Memory B cell (primary cell): ENCODE measurements at regions not wholly inside any gene's neighbourhood (a gene's known extent, or its start where the extent isn't known, plus 50 kb on each side); places are given as distances from the start of the nearest gene placed in this dataset.
"Not testable (repeated sequence)": the region's sequence is repeated elsewhere in the genome, so short reads cannot be mapped to it uniquely, and the experiment has no call there.

Experiments
- ATAC-seq: fragments of 150-1000 bp; cut with Tn5 transposase; 2 replicates; pipeline ENCODE4 v1.10.0; 2021; ENCODE audit warnings: low read depth, mild to moderate bottlenecking, moderate library complexity
- DNase-seq, 2 donors: peaks; one replicate each; pipeline ENCODE4 v3.0.0; 2022; ENCODE audit warnings: low spot score in 2 of 2
- H3K27ac Mint-ChIP-seq: one replicate; pipeline ENCODE4 v1.8.0; 2022; ENCODE audit warnings: mild to moderate bottlenecking, moderate library complexity, mixed read lengths
- H3K27me3 Mint-ChIP-seq: one replicate; pipeline ENCODE4 v1.8.0; 2022; ENCODE audit warnings: mixed read lengths
- H3K36me3 Mint-ChIP-seq: one replicate; pipeline ENCODE4 v1.8.0; 2022; ENCODE audit warnings: mild to moderate bottlenecking, mixed read lengths
- H3K4me1 Mint-ChIP-seq: one replicate; pipeline ENCODE4 v1.8.0; 2022; ENCODE audit warnings: mixed read lengths
- H3K4me3 Mint-ChIP-seq: one replicate; pipeline ENCODE4 v1.8.0; 2022; ENCODE audit warnings: mild to moderate bottlenecking, moderate library complexity, mixed read lengths
- H3K9me3 Mint-ChIP-seq: one replicate; pipeline ENCODE4 v1.8.0; 2022; ENCODE audit warnings: mixed read lengths

DNA sequence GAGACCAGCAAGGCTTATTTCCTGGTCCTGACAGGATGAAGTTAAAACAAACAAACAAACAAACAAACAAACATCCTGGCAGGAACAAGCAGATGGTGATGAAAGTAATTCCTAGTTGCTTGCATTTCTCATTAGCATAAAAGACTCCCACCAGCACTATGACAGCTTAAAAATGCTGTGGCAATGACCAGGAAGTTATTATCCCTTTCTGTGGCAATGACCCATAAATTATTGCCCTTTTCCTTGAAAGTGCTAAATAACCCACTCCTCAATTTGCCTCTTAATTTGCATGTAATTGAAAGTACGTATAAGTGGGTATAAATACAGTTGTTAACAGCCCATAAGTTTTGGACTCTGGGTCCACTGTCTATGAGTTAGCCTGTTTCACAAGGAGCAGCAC lies 727.6 kb upstream of the NEGR1 start:
- Mint-ChIP-seq H3K36me3 (no peaks in the 10 kb centered on the region), H3K27me3 (no peaks in the 10 kb centered on the region), H3K27ac (no peak overlapping the region), H3K4me3 (no peak overlapping the region), H3K4me1 (no peaks in the 10 kb centered on the region), H3K9me3 (peaks cover 5% of the 10 kb centered on the region)
- DNase-seq = no peak
- ATAC-seq = no peak

DNA sequence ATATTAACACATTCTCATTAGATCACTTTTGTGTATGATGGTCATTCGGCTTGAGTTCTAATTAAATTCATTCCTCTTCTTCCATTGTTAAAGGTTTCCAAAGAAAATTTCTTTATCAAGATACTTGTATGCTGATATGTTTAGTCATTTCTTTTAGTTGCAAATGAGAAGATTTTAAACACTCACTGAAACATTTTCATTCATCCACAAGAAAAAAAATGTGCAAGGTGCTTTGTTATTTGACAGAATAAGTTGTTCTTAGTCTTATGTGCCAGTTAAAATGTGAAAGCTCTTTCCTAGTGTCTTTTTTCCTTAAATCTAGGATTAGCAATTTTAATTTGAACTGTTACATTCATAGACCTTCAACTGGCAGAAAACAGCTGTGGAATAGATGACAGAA lies 727.0 kb upstream of the NEGR1 start:
- H3K4me3 Mint-ChIP-seq = no peak overlapping the region
- H3K27ac Mint-ChIP-seq = no peak overlapping the region
- no peaks in the 10 kb centered on the region for H3K4me1 Mint-ChIP-seq
- ATAC-seq (no peak), DNase-seq (no peak)
- peaks cover 5% of the 10 kb centered on the region for H3K9me3 Mint-ChIP-seq
- H3K27me3 Mint-ChIP-seq = no peaks in the 10 kb centered on the region
- H3K36me3 Mint-ChIP-seq = no peaks in the 10 kb centered on the region

DNA sequence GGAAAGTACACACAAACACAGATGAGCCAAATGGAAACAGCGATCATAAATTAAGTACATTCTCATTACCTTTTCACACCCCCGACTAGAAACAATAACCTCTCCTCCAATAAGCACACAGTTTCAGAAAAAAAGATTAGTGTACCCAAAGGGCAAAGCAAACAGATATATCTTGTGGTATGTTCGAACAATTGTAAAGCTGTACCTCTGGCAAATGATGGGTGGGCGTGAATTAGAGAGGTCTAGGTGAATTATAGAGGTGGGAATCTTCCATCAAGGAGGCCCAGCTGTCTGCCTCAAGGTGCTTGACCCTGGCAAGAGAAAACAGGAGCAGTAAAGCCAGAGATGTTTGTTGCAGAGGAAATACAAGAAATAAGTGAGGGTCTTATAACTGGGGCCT lies 715.3 kb upstream of the NEGR1 start:
- Mint-ChIP-seq H3K4me1 (no peaks in the 10 kb centered on the region), H3K4me3 (no peak overlapping the region), H3K27me3 (no peaks in the 10 kb centered on the region), H3K36me3 (no peaks in the 10 kb centered on the region), H3K27ac (no peak overlapping the region), H3K9me3 (peaks cover 1% of the 10 kb centered on the region)
- DNase-seq = no peak
- no peak for ATAC-seq

DNA sequence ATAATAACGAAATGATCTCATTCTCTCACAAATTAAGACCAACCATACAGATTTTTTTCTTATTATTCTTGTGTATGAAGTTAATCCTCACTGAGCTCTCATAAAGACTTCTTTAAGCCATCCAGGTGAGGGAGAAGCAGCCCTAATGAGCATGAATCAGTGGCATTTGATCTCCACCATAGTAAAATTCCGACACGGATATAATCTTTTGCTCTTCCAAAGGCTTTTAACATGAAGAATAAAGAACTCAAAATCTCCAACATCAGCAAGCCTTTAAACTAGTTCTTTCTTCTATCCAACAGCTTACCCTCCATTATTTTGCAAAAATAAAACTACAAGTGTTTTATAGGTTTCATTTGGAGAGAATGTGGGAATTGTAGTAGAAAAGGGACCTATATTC lies 714.7 kb upstream of the NEGR1 start:
- no peak overlapping the region for H3K4me3 Mint-ChIP-seq

DNA sequence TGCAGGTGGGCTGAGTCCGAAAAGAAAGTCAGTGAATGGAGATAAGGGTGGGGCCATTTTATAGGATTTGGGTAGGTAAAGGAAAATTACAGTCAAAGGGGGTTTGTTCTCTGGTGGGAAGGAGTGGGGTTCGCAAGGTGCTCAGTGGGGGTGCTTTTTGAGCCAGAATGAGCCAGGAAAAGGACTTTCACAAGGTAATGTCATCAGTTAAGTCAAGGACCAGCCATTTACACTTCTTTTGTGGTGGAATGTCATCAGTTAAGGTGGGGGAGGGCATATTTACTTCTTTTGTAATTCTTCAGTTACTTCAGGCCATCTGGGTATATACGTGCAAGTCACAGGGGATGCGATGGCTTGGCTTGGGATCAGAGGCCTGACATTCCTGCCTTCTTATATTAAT lies 705.5 kb upstream of the NEGR1 start:
- H3K27me3 Mint-ChIP-seq, H3K27ac Mint-ChIP-seq, ATAC-seq, DNase-seq, H3K36me3 Mint-ChIP-seq, H3K4me3 Mint-ChIP-seq, H3K4me1 Mint-ChIP-seq: not testable (repeated sequence)
- H3K9me3 Mint-ChIP-seq = peaks cover 11% of the 10 kb centered on the region

More for the DNA sequence above, 714.7 kb upstream of the NEGR1 start:
- DNase-seq = no peak
- H3K9me3 Mint-ChIP-seq = peaks cover 1% of the 10 kb centered on the region
- H3K4me1 Mint-ChIP-seq = no peaks in the 10 kb centered on the region
- no peak overlapping the region for H3K27ac Mint-ChIP-seq
- no peak for ATAC-seq
- H3K27me3 Mint-ChIP-seq = no peaks in the 10 kb centered on the region
- H3K36me3 Mint-ChIP-seq = no peaks in the 10 kb centered on the region

DNA sequence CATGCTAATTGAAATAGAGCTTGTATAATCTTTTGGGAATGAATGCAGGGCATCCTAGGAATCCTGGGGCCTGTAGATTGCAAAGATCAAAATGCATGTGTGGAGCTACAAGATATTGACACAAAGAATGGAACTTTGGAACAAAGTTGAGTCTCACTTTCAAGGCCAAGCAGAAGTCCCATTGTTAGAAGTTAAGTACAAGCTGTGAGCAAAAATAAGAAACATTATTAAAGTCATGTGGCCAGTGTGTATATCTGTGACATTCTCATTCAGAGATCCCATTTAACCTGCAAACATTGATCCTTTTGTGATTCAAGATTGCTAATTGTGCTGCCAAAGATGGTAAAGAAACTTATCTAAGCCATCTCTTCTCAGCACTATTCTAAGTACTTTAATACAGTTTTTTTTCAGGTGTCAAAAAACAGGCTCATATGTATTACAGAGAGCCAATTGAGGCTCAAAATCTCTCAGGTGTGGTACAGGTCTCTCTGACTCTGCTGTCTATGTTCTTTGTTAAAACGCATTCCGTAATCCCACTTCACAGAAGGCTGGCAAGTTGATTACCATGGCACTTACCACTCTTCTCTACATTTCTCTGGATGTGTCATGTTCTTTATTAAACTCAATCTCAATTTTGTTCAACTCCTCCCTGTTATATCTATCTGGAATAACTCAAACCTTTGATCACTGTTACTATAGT lies 704.4 kb upstream of the NEGR1 start:
- H3K27me3 Mint-ChIP-seq = no peaks in the 10 kb centered on the region
- no peaks in the 10 kb centered on the region for H3K4me1 Mint-ChIP-seq
- peaks cover 14% of the 10 kb centered on the region for H3K9me3 Mint-ChIP-seq
- no peak overlapping the region for H3K4me3 Mint-ChIP-seq
- no peaks in the 10 kb centered on the region for H3K36me3 Mint-ChIP-seq
- ATAC-seq (no peak), DNase-seq (no peak)
- no peak overlapping the region for H3K27ac Mint-ChIP-seq

DNA sequence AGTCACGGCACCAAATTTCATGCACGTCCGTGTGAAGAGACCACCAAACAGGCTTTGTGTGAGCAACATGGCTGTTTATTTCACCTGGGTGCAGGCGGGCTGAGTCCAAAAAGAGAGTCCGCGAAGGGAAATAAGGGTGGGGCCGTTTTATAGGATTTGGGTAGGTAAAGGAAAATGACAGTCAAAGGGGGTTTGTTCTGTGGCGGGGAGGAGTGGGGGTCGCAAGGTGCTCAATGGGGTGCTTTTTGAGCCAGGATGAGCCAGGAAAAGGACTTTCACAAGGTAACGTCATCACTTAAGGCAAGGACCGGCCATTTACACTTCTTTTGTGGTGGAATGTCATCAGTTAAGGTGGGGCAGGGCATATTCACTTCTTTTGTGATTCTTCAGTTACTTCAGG lies 702.7 kb upstream of the NEGR1 start:
- H3K27ac Mint-ChIP-seq, H3K36me3 Mint-ChIP-seq, H3K4me3 Mint-ChIP-seq, H3K4me1 Mint-ChIP-seq, DNase-seq, ATAC-seq, H3K27me3 Mint-ChIP-seq: not testable (repeated sequence)
- peaks cover 15% of the 10 kb centered on the region for H3K9me3 Mint-ChIP-seq

DNA sequence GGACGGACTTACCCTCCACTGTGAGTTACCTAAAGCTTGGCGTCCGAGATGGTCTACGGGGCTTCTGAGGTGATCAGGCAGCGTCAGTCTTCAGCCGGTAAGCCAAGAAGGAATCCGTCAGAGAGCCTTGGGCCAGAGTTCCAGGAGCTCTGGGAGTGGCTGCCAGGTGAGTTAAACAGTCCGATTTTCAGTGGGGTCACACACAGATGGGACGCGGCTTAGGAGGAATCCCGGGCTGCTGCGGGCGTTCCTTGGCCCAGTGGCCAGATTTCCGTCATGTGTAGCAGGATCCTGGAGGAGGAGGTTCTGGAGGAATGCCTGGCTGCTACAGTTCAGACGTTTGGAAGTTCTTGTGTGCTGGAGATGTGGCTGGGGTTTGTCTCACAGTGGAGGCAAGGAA lies 700.7 kb upstream of the NEGR1 start:
- not testable (repeated sequence) for H3K27ac Mint-ChIP-seq, DNase-seq, H3K4me3 Mint-ChIP-seq, H3K4me1 Mint-ChIP-seq, ATAC-seq, H3K36me3 Mint-ChIP-seq, H3K27me3 Mint-ChIP-seq
- H3K9me3 Mint-ChIP-seq = peaks cover 15% of the 10 kb centered on the region

DNA sequence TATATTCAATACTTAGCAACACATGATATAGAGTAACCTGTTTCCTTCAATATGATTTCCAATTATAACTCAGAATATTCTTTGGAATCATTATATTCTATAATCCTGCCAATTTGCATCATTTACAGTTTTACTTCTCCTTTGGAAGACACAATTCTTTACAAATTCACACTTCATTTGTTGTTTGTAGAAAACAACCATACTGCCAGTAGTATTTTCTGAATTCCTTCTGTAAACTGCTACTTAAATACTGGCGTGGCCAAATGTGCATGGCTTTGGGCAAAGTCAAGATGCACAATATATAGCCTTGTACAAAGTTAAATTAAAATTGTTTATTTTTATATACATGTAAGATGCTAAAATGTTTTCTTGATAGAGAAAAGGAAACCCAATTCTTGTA lies 687.1 kb upstream of the NEGR1 start:
- Mint-ChIP-seq H3K4me1 (no peaks in the 10 kb centered on the region), H3K27me3 (no peaks in the 10 kb centered on the region), H3K4me3 (no peak overlapping the region), H3K36me3 (no peaks in the 10 kb centered on the region), H3K27ac (no peak overlapping the region), H3K9me3 (peaks cover 5% of the 10 kb centered on the region)
- no peak for ATAC-seq
- no peak for DNase-seq

DNA sequence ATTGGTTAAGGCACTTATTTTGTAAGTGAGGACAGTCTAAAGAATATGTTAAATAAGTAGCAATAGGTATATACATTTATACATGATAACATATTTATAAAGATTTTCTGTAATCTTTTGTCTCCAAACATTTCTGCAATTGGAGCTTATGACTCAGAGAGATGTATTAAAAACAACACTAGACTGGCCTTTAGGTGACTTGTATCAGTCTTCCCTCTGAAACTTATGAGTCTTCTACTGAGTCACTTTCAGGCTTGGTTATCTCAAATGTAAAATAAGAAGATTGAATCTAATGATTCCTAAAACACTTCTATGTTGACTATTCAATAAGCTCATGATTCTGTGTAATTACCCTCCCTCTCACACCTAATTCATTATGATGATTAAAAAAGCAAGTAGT lies 672.6 kb upstream of the NEGR1 start:
- H3K27me3 Mint-ChIP-seq = no peaks in the 10 kb centered on the region
- no peak overlapping the region for H3K27ac Mint-ChIP-seq
- H3K9me3 Mint-ChIP-seq = peaks cover 6% of the 10 kb centered on the region
- H3K4me3 Mint-ChIP-seq = no peak overlapping the region
- DNase-seq (no peak), ATAC-seq (no peak)
- no peaks in the 10 kb centered on the region for H3K36me3 Mint-ChIP-seq
- no peaks in the 10 kb centered on the region for H3K4me1 Mint-ChIP-seq

DNA sequence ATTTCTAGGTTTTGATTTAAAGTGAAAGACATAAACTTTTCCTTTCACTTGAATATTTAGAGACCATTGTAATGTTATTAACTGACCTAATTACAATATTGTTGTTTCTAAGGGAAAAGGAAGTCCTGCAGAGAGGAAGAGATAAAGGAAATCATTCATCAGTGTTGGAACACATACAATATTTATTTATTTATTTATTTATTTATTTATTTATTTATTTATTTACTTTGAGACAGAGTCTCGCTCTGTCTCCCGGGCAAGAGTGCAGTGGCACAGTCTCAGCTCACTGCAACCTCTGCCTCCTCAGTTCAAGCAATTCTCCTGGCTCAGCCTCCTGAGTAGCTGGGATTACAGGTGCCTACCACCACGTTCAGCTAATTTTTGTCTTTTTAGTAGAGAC lies 668.6 kb upstream of the NEGR1 start:
- H3K36me3 Mint-ChIP-seq, H3K27me3 Mint-ChIP-seq, H3K9me3 Mint-ChIP-seq, H3K4me3 Mint-ChIP-seq, H3K4me1 Mint-ChIP-seq, ATAC-seq, H3K27ac Mint-ChIP-seq, DNase-seq: not testable (repeated sequence)

DNA sequence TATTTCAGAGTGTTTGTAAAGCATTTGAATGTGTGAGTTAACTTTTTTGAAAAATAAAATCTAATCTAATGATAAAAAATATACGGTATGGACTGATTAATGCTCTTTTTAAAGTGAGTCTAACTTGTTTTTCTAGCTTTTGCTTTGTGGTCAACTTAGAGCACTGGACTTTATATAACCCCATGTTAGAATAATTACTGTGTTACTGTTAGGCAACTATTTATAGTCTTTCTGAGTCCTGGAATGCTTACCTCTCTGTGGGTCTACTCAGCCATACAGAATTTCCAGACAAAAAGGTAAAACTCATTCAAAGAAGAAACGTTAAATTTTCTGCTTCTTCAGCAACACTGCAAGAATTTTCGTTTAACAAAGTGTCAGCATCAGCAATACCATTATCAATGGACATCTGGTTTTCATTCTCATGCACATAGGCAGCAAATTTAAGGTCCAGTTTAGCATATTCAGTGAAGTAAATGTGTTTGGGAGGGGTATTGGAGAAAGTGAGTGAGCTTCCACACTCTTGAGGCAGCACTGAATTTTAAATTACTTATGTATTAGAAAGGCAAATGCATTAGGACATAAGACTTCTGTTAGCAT lies 664.7 kb upstream of the NEGR1 start:
- ATAC-seq = no peak
- peaks cover 4% of the 10 kb centered on the region for H3K9me3 Mint-ChIP-seq

DNA sequence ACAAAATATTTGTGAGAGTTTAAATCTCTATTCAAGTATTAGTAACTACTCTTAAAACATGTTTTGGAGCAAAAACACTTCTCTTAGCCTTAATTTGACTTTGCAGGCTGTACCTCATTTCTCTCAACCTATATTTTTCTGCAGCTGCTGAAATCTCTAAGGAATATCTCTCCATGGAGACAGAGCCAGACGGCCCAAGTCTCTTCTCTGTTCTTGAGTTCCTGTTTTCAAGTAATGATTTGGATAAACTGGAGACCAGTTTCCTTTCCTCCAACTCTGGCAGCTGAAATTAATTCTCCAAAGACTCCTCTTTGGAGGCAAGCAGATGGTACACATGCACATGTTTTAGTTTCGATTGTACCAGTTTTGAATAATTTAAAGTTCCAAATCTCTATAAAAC lies 659.7 kb upstream of the NEGR1 start:
- DNase-seq (no peak), ATAC-seq (no peak)
- no peaks in the 10 kb centered on the region for H3K4me1 Mint-ChIP-seq
- H3K36me3 Mint-ChIP-seq = no peaks in the 10 kb centered on the region
- no peak overlapping the region for H3K4me3 Mint-ChIP-seq
- H3K9me3 Mint-ChIP-seq = peaks cover 3% of the 10 kb centered on the region
- no peaks in the 10 kb centered on the region for H3K27me3 Mint-ChIP-seq
- no peak overlapping the region for H3K27ac Mint-ChIP-seq

More for the DNA sequence above, 664.7 kb upstream of the NEGR1 start:
- DNase-seq = no peak
- Mint-ChIP-seq H3K36me3 (no peaks in the 10 kb centered on the region), H3K27me3 (no peaks in the 10 kb centered on the region), H3K27ac (no peak overlapping the region), H3K4me1 (no peaks in the 10 kb centered on the region), H3K4me3 (no peak overlapping the region)

DNA sequence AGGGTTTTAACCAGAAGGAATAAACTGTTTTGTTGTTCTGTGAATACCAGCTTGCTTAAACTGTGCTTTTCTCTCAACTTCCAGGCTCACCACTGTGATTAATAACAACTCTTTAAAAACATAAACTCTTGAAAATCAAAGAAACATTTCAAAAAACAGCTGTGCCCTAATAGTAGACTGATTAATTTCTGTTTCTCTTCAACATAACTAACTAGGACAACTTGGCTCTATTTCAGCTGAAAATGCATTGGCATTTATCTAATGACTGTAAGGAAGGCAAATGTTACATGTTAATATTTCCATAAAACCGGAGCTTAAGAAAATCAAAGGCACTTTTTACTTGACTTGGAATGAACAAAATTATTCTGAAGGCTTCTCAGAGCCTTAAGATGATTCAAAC lies 656.1 kb upstream of the NEGR1 start:
- no peak overlapping the region for H3K27ac Mint-ChIP-seq
- H3K4me1 Mint-ChIP-seq = no peaks in the 10 kb centered on the region
- ATAC-seq (no peak), DNase-seq (no peak)
- H3K36me3 Mint-ChIP-seq = no peaks in the 10 kb centered on the region
- H3K4me3 Mint-ChIP-seq = no peak overlapping the region
- no peaks in the 10 kb centered on the region for H3K27me3 Mint-ChIP-seq
- H3K9me3 Mint-ChIP-seq = peaks cover 3% of the 10 kb centered on the region

DNA sequence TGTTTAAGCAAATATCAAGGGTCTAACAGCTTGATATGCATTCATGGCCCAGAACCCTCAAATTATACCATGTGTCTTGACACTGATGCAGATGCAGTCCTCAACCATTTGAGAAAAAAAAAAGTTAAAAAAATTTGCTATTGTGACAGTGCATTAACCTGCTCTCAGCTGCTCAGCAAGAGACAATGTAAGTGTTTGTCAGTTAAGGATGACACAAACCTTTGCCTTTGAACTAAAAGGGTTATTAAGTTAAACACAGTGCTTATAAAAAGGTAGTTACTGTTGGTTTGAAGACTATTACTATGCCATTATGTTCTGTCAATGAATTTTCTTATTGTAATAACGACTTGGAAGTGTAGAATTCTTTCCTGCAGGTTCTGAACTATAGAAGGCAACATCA lies 655.6 kb upstream of the NEGR1 start:
- Mint-ChIP-seq H3K27ac (no peak overlapping the region), H3K36me3 (no peaks in the 10 kb centered on the region), H3K4me1 (no peaks in the 10 kb centered on the region), H3K27me3 (no peaks in the 10 kb centered on the region), H3K9me3 (peaks cover 3% of the 10 kb centered on the region), H3K4me3 (no peak overlapping the region)
- ATAC-seq (no peak), DNase-seq (no peak)
